Parathyroid adenoma (tissue), 2 donors: ENCODE measurements at regions not wholly inside any gene's neighbourhood (a gene's known extent, or its start where the extent isn't known, plus 50 kb on each side); places are given as distances from the start of the nearest gene placed in this dataset.

ENCODE experiments used
- H2AFZ ChIP-seq: fragments of 300-600 bp; sonication (generic); one replicate; pipeline ENCODE4 v1.7.0; 2017; ENCODE audit warnings: antibody characterized with exemption, mild to moderate bottlenecking
- H3K27ac ChIP-seq: fragments of 300-600 bp; sonication (generic); one replicate; pipeline ENCODE4 v1.7.0; 2017
- H3K27me3 ChIP-seq: fragments of 300-600 bp; sonication (generic); one replicate; pipeline ENCODE4 v1.7.0; 2017; ENCODE audit warnings: low read length; ENCODE audit not compliant: control insufficient read depth, insufficient read depth
- H3K36me3 ChIP-seq: fragments of 300-600 bp; sonication (generic); one replicate; pipeline ENCODE4 v1.7.0; 2017; ENCODE audit warnings: low read length; ENCODE audit not compliant: control insufficient read depth, insufficient read depth
- H3K4me1 ChIP-seq: fragments of 300-600 bp; sonication (generic); one replicate; pipeline ENCODE4 v1.7.0; 2017; ENCODE audit warnings: control low read depth
- H3K4me2 ChIP-seq: fragments of 300-600 bp; sonication (generic); one replicate; pipeline ENCODE4 v1.7.0; 2017; ENCODE audit warnings: low read length
- H3K4me3 ChIP-seq: fragments of 300-600 bp; sonication (generic); one replicate; pipeline ENCODE4 v1.7.0; 2017; ENCODE audit warnings: low read depth, low read length
- H3K79me2 ChIP-seq: fragments of 300-600 bp; sonication (generic); one replicate; pipeline ENCODE4 v1.7.0; 2017; ENCODE audit warnings: control low read depth
- H3K9ac ChIP-seq: fragments of 300-600 bp; sonication (generic); one replicate; pipeline ENCODE4 v1.7.0; 2017; ENCODE audit warnings: mild to moderate bottlenecking
- H3K9me3 ChIP-seq: fragments of 300-600 bp; sonication (generic); one replicate; pipeline ENCODE4 v1.7.0; 2017; ENCODE audit warnings: low read length; ENCODE audit not compliant: control insufficient read depth
- TF ChIP-seq, protein P1 (sequence below): fragments of 300-600 bp; sonication (generic); IDR thresholded peaks from one replicate; pipeline ENCODE4 v1.7.0; 2017; ENCODE audit warnings: antibody characterized with exemption, mild to moderate bottlenecking
- donor health status: primary hyperparathyroidism.

GRCh38 chr20:56943946-56944945 is 315.1 kb downstream of the TFAP2C start:
- no peaks in the 10 kb centered on the region for H3K36me3 ChIP-seq
- H2AFZ ChIP-seq, result no peak overlapping the region
- H3K79me2 ChIP-seq, result no peaks in the 10 kb centered on the region
- H3K9ac ChIP-seq, result no peak overlapping the region
- no peaks in the 10 kb centered on the region for H3K4me1 ChIP-seq
- no peak overlapping the region for H3K27ac ChIP-seq
- no peaks in the 10 kb centered on the region for H3K9me3 ChIP-seq
- H3K4me2 ChIP-seq, result no peak overlapping the region
- no peaks in the 10 kb centered on the region for H3K27me3 ChIP-seq
- TF ChIP-seq, protein P1, sequence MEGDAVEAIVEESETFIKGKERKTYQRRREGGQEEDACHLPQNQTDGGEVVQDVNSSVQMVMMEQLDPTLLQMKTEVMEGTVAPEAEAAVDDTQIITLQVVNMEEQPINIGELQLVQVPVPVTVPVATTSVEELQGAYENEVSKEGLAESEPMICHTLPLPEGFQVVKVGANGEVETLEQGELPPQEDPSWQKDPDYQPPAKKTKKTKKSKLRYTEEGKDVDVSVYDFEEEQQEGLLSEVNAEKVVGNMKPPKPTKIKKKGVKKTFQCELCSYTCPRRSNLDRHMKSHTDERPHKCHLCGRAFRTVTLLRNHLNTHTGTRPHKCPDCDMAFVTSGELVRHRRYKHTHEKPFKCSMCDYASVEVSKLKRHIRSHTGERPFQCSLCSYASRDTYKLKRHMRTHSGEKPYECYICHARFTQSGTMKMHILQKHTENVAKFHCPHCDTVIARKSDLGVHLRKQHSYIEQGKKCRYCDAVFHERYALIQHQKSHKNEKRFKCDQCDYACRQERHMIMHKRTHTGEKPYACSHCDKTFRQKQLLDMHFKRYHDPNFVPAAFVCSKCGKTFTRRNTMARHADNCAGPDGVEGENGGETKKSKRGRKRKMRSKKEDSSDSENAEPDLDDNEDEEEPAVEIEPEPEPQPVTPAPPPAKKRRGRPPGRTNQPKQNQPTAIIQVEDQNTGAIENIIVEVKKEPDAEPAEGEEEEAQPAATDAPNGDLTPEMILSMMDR, result no peak
- H3K4me3 ChIP-seq, result no peak overlapping the region

DNA sequence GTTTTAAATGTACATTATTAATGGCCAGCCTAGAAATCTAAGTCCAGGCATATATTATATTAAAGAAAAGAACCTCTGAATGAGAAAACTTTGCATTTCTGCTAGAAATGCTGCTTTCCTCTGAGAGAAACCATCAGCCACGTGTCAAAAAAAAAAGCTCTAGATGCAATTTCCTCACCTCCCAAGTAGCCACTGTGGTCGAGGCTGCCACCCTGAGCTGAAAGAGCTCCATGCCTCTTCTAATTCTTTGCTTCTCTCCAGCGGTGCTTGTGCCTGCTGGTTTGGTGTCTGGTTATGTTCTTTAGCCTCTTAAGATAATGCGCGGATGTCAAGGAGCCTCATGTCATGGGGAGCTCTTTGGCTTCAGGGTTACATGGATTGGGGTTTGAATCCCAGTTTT is 316.0 kb downstream of the TFAP2C start:
- H3K27ac ChIP-seq, result no peak overlapping the region

DNA sequence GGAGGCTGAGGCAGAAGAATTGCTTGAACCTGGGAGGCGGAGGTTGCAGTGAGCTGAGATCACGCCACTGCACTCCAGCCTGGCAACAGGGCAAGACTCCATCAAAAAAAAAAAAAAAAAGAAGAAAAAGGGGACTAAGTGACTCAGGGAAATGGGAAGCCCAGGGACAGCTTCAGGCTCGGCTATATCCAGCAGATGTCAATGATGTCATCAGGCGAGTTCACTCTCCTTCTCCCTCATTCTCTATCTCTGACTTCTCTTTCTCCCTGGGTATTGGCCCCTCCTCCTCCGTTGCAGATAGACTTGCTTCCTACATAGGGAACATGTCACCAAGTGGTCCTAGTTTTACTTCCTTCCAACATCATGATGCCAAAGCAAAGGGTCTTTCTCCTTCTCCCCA is 316.8 kb downstream of the TFAP2C start:
- TF ChIP-seq, protein P1, result no peak
- no peaks in the 10 kb centered on the region for H3K36me3 ChIP-seq
- no peak overlapping the region for H3K4me3 ChIP-seq
- H3K79me2 ChIP-seq, result no peaks in the 10 kb centered on the region
- no peaks in the 10 kb centered on the region for H3K27me3 ChIP-seq
- H3K9me3 ChIP-seq, result no peaks in the 10 kb centered on the region
- no peak overlapping the region for H2AFZ ChIP-seq
- H3K9ac ChIP-seq, result no peak overlapping the region
- no peaks in the 10 kb centered on the region for H3K4me1 ChIP-seq
- no peak overlapping the region for H3K27ac ChIP-seq
- no peak overlapping the region for H3K4me2 ChIP-seq

More for the DNA sequence above, 316.0 kb downstream of the TFAP2C start:
- Histone ChIP-seq H3K79me2 (no peaks in the 10 kb centered on the region), H3K4me3 (no peak overlapping the region), H3K4me1 (no peaks in the 10 kb centered on the region), H3K27me3 (no peaks in the 10 kb centered on the region), H3K9ac (no peak overlapping the region), H3K4me2 (no peak overlapping the region), H3K36me3 (no peaks in the 10 kb centered on the region), H3K9me3 (no peaks in the 10 kb centered on the region), H2AFZ (no peak overlapping the region)
- TF ChIP-seq, protein P1, result no peak

- Histone ChIP-seq H3K9me3 (no peaks in the 10 kb centered on the region), H2AFZ (no peak overlapping the region), H3K27ac (no peak overlapping the region), H3K9ac (no peak overlapping the region), H3K4me2 (no peak overlapping the region), H3K27me3 (no peaks in the 10 kb centered on the region), H3K4me1 (no peaks in the 10 kb centered on the region), H3K36me3 (no peaks in the 10 kb centered on the region), H3K79me2 (no peaks in the 10 kb centered on the region), H3K4me3 (no peak overlapping the region)
- TF ChIP-seq, protein P1, result no peak
These were observed 317.1 kb downstream of the BMP7 start for GRCh38 chr20:56949318-56949717.
